GM21390 (cell line): ENCODE measurements at regions not wholly inside any gene's neighbourhood (a gene's known extent, or its start where the extent isn't known, plus 50 kb on each side); places are given as distances from the start of the nearest gene placed in this dataset.

ENCODE experiments used
- ATAC-seq: cut with Tn5 transposase; IDR thresholded peaks from one replicate; pipeline ENCODE4 v1.9.1; 2021; ENCODE audit not compliant: unreplicated experiment

DNA sequence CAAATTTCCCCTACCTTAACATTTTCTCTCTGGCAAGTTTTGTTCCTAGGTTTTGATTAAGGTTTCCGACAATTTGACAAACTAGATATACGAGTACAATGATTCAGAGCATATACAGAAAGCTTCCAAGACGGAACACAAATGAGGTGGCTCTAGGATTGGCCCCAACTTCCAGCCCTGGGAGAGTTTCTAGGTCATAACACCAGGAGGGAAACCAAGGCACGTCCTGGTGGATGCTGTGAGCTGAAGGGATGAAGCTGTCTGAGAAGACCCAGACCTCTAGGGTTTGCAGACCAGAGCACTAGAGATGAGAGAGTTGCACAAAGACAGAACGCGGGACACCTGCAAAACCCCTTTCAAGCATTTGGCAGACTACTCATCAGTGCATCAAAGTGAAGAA is 51.5 kb upstream of the CAND1 start:
- no peak for ATAC-seq
